Endometrial microvascular endothelial cells (primary cell): ENCODE measurements at regions not wholly inside any gene's neighbourhood (a gene's known extent, or its start where the extent isn't known, plus 50 kb on each side); places are given as distances from the start of the nearest gene placed in this dataset.

Experiments used
- in situ Hi-C: cut with HindIII; loops from 2 replicates; pipeline ENCODE4 v1.10.0; 2017; ENCODE audit warnings: low sequenced_read_pairs, low pct_unique_long_range_greater_than_20kb; ENCODE audit errors: inconsistent ontology term

- in situ Hi-C loops, result no loop called here
Measured at GRCh38 chr14:83416476-83416875, 1882.8 kb upstream of the SEL1L start.

GRCh38 chr14:83419420-83419819 is 1885.8 kb upstream of the SEL1L start:
- in situ Hi-C loops, result no loop called here

GRCh38 chr14:83421711-83422110 is 1888.1 kb upstream of the SEL1L start:
- in situ Hi-C loops, result no loop called here

- in situ Hi-C loops, result no loop called here
Measured at GRCh38 chr14:83425138-83425537, 1891.5 kb upstream of the SEL1L start.

- in situ Hi-C loops, result no loop called here
Measured at GRCh38 chr14:83425706-83426105, 1892.1 kb upstream of the SEL1L start.

- in situ Hi-C loops, result no loop called here
Measured at GRCh38 chr14:83433618-83434017, 1900.0 kb upstream of the SEL1L start.

- in situ Hi-C loops, result no loop called here
Measured at GRCh38 chr14:83441801-83442200, 1908.1 kb upstream of the SEL1L start.

- in situ Hi-C loops, result no loop called here
Measured at GRCh38 chr14:83455561-83455960, 1921.9 kb upstream of the SEL1L start.

GRCh38 chr14:83461521-83461920 is 1927.9 kb upstream of the SEL1L start:
- in situ Hi-C loops, result no loop called here

- in situ Hi-C loops, result no loop called here
Measured at GRCh38 chr14:83462759-83463158, 1929.1 kb upstream of the SEL1L start.

GRCh38 chr14:83463500-83464098 is 1929.9 kb upstream of the SEL1L start:
- in situ Hi-C loops, result no loop called here

- in situ Hi-C loops, result no loop called here
Measured at GRCh38 chr14:83467811-83468210, 1934.2 kb upstream of the SEL1L start.

GRCh38 chr14:83470466-83470865 is 1936.8 kb upstream of the SEL1L start:
- in situ Hi-C loops, result no loop called here

- in situ Hi-C loops, result no loop called here
Measured at GRCh38 chr14:83470959-83471695, 1937.5 kb upstream of the SEL1L start.

GRCh38 chr14:83473416-83474235 is 1940.0 kb upstream of the SEL1L start:
- in situ Hi-C loops, result no loop called here

- in situ Hi-C loops, result no loop called here
Measured at GRCh38 chr14:83478741-83479140, 1945.1 kb upstream of the SEL1L start.

- in situ Hi-C loops, result no loop called here
Measured at GRCh38 chr14:83483063-83483462, 1949.4 kb upstream of the SEL1L start.

- in situ Hi-C loops, result no loop called here
Measured at GRCh38 chr14:83485591-83485990, 1951.9 kb upstream of the SEL1L start.

GRCh38 chr14:83491091-83491490 is 1957.4 kb upstream of the SEL1L start:
- in situ Hi-C loops, result no loop called here

- in situ Hi-C loops, result no loop called here
Measured at GRCh38 chr14:83520837-83521236, 1987.2 kb upstream of the SEL1L start.
